ENCODE measurements at regions not wholly inside any gene's neighbourhood (a gene's known extent, or its start where the extent isn't known, plus 50 kb on each side); places are given as distances from the start of the nearest gene placed in this dataset.
A peak's percentile ranks its signal among the peaks of the same experiment; 100 is the strongest.

GRCh38 chr22:46074771-46075551, 75.4 kb upstream of the PPARA start:
- no peak for TF ChIP-seq CTCF (IDR thresholded peaks at IDR 0.05; ENCODE audit: low read depth, low read length)
- peak overlapping the region; percentile 68 for H3K4me3 ChIP-seq (ENCODE audit: low read depth, low read length)

- no peak for TF ChIP-seq CTCF (IDR thresholded peaks at IDR 0.05; ENCODE audit: low read depth, low read length)
- H3K4me3 ChIP-seq (ENCODE audit: low read depth, low read length) = peak overlapping the region; percentile 50
Observed at GRCh38 chr22:46075764-46076531, 74.4 kb upstream of the PPARA start.

DNA sequence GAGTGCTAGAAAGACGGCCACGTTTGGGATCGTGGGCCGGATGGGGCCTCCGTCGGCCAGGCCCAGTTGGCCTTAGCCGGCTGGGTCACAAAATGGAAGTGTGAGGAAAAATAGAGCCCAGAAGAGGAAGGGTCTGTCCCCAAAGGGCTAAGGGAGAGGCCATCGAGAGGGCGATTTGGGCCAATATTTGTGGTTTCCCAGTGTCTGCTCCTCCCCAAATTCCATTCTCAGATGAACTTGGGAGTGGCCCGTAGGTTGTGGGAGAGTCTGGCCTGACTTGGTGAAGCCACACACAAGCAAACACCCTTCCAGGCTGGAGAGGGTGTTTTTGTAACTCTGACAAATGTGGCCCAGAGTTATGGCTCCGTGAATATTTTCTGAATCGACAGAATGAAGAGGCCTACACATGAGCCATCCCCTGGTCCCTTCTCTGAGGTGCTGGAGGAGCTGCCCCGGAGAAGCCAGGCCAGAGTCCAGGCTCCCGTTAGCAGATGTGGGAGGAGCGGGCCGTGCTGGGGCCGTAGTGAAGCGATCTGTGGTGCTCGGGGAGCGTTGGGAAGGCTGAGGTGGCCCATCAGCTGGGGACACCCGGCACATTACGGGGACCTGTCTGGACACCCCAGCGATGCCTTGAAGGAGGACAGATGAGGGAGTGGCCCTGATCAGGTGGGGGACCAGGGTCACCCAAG, 73.5 kb upstream of the PPARA start:
- H3K4me3 ChIP-seq (ENCODE audit: low read depth, low read length) = peak overlapping the region; percentile 50

DNA sequence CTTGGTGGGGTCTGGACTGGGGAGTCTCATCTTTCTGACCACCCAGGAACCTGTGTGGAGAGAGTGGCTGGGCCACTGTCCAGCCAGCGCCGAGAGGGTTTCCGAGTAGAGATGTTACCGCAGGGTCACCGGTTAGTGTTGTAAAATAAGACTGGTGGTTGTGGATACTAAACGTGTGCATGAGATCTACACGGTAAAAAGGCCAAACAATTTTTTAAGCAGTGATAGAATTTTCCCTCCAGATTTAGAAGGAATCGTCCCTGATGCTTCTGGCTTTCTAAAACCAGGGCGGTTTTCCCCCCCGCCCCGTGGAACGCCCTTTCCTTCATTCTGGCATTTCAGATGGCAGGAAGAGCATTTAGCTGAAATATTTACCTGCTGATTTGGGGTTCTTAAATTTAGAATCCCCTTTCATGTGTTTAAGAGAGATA, 72.6 kb upstream of the PPARA start:
- H3K4me3 ChIP-seq (ENCODE audit: low read depth, low read length) = peak overlapping the region; percentile 50

More for the DNA sequence above, 73.5 kb upstream of the PPARA start:
- no peak for TF ChIP-seq CTCF (IDR thresholded peaks at IDR 0.05; ENCODE audit: low read depth, low read length)

GRCh38 chr22:46078241-46079092, 71.9 kb upstream of the PPARA start:
- TF ChIP-seq CTCF (IDR thresholded peaks at IDR 0.05; ENCODE audit: low read depth, low read length) = no peak
- H3K4me3 ChIP-seq (ENCODE audit: low read depth, low read length) = no peak overlapping the region

More for the DNA sequence above, 72.6 kb upstream of the PPARA start:
- TF ChIP-seq CTCF (IDR thresholded peaks at IDR 0.05; ENCODE audit: low read depth, low read length) = no peak

- no peak overlapping the region for H3K4me3 ChIP-seq (ENCODE audit: low read depth, low read length)
- TF ChIP-seq CTCF (IDR thresholded peaks at IDR 0.05; ENCODE audit: low read depth, low read length) = no peak
Observed at GRCh38 chr22:46079093-46079860, 71.0 kb upstream of the PPARA start.
